Spleen (tissue), 11 donors: ENCODE measurements at regions not wholly inside any gene's neighbourhood (a gene's known extent, or its start where the extent isn't known, plus 50 kb on each side); places are given as distances from the start of the nearest gene placed in this dataset.

Source experiments
- DNase-seq: peaks from one replicate; pipeline ENCODE4 v3.0.0-alpha.2; 2020
- H3K27ac ChIP-seq, 8 donors: fragments of 200-600 bp; sonication (generic) in 7 of 8; 1 replicate in 4 of 8; 2 replicates in 4 of 8; pipeline versions ENCODE4 v1.5.0 to v1.8.0; 2016 to 2021; ENCODE audit warnings: inconsistent platforms in 4 of 8, mild to moderate bottlenecking in 4 of 8, moderate library complexity in 1 of 8
- H3K27me3 ChIP-seq, 7 donors: fragments of 200-600 bp; sonication (generic) in 6 of 7; replicated peaks in 1 of 7; 1 replicate in 4 of 7; 2 replicates in 3 of 7; pipeline versions ENCODE4 v1.5.0 to v1.8.0; 2016 to 2021; ENCODE audit warnings: inconsistent platforms in 3 of 7, mild to moderate bottlenecking in 1 of 7
- H3K36me3 ChIP-seq, 6 donors: fragments of 200-600 bp; sonication (generic) in 5 of 6; 1 replicate in 4 of 6; 2 replicates in 2 of 6; pipeline versions ENCODE4 v1.5.0 to v1.8.0; 2016 to 2021; ENCODE audit warnings: inconsistent platforms in 2 of 6
- H3K4me1 ChIP-seq, 6 donors: fragments of 200-600 bp; sonication (generic) in 5 of 6; 1 replicate in 3 of 6; 2 replicates in 3 of 6; pipeline versions ENCODE4 v1.5.0 to v1.8.0; 2016 to 2021; ENCODE audit warnings: inconsistent platforms in 3 of 6
- H3K4me3 ChIP-seq, 8 donors: fragments of 200-600 bp; sonication (generic) in 7 of 8; 1 replicate in 4 of 8; 2 replicates in 4 of 8; pipeline versions ENCODE4 v1.5.0 to v1.8.0; 2016 to 2021; ENCODE audit warnings: inconsistent platforms in 4 of 8, mild to moderate bottlenecking in 4 of 8, moderate library complexity in 2 of 8
- H3K9me3 ChIP-seq, 8 donors: fragments of 200-600 bp; sonication (generic) in 7 of 8; 1 replicate in 4 of 8; 2 replicates in 4 of 8; pipeline versions ENCODE4 v1.5.0 to v1.8.0; 2016 to 2021; ENCODE audit warnings: inconsistent platforms in 4 of 8
- CTCF ChIP-seq, 11 experiments: fragments of 200-600 bp in 7 of 11; fragments of 450-650 bp in 4 of 11; sonication (generic) in 4 of 11; IDR thresholded peaks in 8 of 11; conservative IDR thresholded peaks in 3 of 11; 1 replicate in 7 of 11; 2 replicates in 4 of 11; pipeline versions ENCODE4 v1.4.0 to v1.8.0; 2016 to 2021; ENCODE audit warnings: antibody characterized with exemption in 11 of 11, inconsistent platforms in 4 of 11, mild to moderate bottlenecking in 1 of 11
- POLR2A ChIP-seq, 3 donors: fragments of 450-650 bp; IDR thresholded peaks; one replicate each; pipeline ENCODE4 v1.5.1; 2017; ENCODE audit warnings: antibody characterized with exemption in 3 of 3, mild to moderate bottlenecking in 1 of 3
- POLR2AphosphoS5 ChIP-seq, 3 donors: sonication (generic); formaldehyde crosslinking; IDR thresholded peaks; one replicate each; pipeline ENCODE4 v1.5.1; 2017; ENCODE audit warnings: antibody characterized with exemption in 3 of 3
- WGBS, 5 donors: extraction: QIAGEN DNeasy Blood & Tissue Kit in 3 of 5; methylation state at CpG; one replicate each; pipeline versions ENCODE4 v1.1.5 to v1.1.7; 2013 to 2018; 5-methylcytosine and 5-hydroxymethylcytosine counted together
- intact Hi-C: fragments of 100-400 bp; cut with DNase I; formaldehyde crosslinking; loops from one replicate; pipeline ENCODE4 v1.15.0; 2023; ENCODE audit warnings: low total_unique reads
- donor health status: healthy with polysubstance abuse.
- donor health status: DM: no; HTN: no; CAD: no; lungs with moderate emphysema.
- donor health status: DM: no; HTN: no; CAD: no.
- donor health status: Bipolar disorder and iron deficiency.
- donor health status: healthy.
- donor health status: DM: no; HTN: no; CAD: no.
- donor health status: DM: yes; HTN: yes; CAD: no.

DNA sequence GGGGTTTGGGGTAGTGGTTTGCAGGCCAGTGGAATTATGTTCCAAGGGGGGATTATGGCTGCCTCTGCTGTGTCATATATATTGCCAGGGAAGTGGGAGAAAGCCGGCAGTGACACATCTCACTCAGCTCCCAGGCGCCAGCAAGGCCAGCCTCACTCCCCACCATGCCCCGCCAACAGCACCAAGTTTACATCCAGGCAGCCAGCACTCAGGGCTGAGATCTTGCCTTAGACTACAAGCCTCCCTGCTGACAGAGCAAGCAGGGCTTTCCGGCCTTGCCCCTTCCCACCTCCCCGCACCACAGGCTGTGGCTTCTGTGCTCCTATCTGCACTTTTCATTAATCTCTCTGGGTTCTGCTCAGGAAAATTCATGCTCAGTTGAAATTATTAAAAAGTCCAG is 385.1 kb downstream of the MZT1 start:
- 94 to 99% (median 97%) methylated on average over 2 to 5 of the region's 5 CpGs for whole genome bisulfite sequencing, 5 donors
- Histone ChIP-seq H3K4me3 (no peak overlapping the region), H3K4me1 (no peaks in the 10 kb centered on the region), H3K27me3 (no peaks in the 10 kb centered on the region), H3K9me3 (peaks cover 0 to 29% (median 6%) of the 10 kb centered on the region in 8 donors), H3K36me3 (no peaks in the 10 kb centered on the region), H3K27ac (no peak overlapping the region)
- no peak for DNase-seq
- TF ChIP-seq POLR2A (IDR thresholded peaks at IDR 0.05) = no peak
- TF ChIP-seq POLR2AphosphoS5 (IDR thresholded peaks at IDR 0.05) = no peak
- TF ChIP-seq CTCF (IDR thresholded peaks at IDR 0.05 in 8 of 11, conservative IDR thresholded peaks at IDR 0.05 in 3 of 11) = no peak
- intact Hi-C loops = no loop called here

DNA sequence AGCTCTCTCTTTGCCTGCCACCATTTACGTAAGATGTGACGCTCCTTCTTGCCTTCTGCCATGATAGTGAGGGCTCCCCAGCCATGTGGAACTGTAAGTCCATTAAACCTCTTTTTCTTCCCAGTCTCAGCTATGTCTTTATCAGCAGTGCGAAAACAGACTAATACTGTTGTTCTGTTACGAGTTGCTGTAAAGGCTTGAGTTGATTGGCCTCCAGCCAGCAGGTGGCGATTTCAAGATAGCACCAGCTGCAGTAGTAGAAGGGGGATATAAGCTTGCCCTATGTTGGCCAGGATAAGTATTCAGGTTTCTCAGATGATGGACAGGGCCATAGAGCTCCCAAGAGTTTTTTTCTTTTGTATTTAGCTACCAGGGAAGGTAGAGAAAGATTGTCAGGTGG is 385.5 kb downstream of the MZT1 start:
- no peak for TF ChIP-seq CTCF (IDR thresholded peaks at IDR 0.05 in 8 of 11, conservative IDR thresholded peaks at IDR 0.05 in 3 of 11)
- intact Hi-C loops = no loop called here
- Histone ChIP-seq H3K27me3 (no peaks in the 10 kb centered on the region), H3K4me3 (no peak overlapping the region), H3K27ac (no peak overlapping the region), H3K9me3 (peaks cover 0 to 29% (median 6%) of the 10 kb centered on the region in 8 donors), H3K4me1 (no peaks in the 10 kb centered on the region), H3K36me3 (no peaks in the 10 kb centered on the region)
- DNase-seq = no peak
- 92 to 100% (median 95%) methylated on average over 5 of the region's 5 CpGs for WGBS, 5 donors

GRCh38 chr13:72317346-72318109 is 409.9 kb downstream of the MZT1 start:
- Histone ChIP-seq H3K27me3 (no peaks in the 10 kb centered on the region), H3K9me3 (peaks cover 0 to 12% (median 0%) of the 10 kb centered on the region in 8 donors), H3K27ac (no peak overlapping the region), H3K4me3 (no peak overlapping the region), H3K4me1 (no peaks in the 10 kb centered on the region), H3K36me3 (no peaks in the 10 kb centered on the region)
- intact Hi-C loops = no loop called here
- TF ChIP-seq POLR2A (IDR thresholded peaks at IDR 0.05) (no peak), CTCF (IDR thresholded peaks at IDR 0.05 in 8 of 11, conservative IDR thresholded peaks at IDR 0.05 in 3 of 11) (no peak), POLR2AphosphoS5 (IDR thresholded peaks at IDR 0.05) (no peak)
- WGBS, 5 donors = 87 to 95% (median 91%) methylated on average over 3 of the region's 3 CpGs
- DNase-seq = no peak

GRCh38 chr13:72316716-72317115 is 410.7 kb downstream of the MZT1 start:
- no peaks in the 10 kb centered on the region for H3K36me3 ChIP-seq
- WGBS, 5 donors = 78 to 93% (median 81%) methylated on average over 5 of the region's 5 CpGs
- no peak overlapping the region for H3K27ac ChIP-seq
- DNase-seq = no peak
- H3K4me3 ChIP-seq = no peak overlapping the region
- intact Hi-C loops = no loop called here
- peaks cover 0 to 4% (median 0%) of the 10 kb centered on the region in 8 donors for H3K9me3 ChIP-seq
- H3K4me1 ChIP-seq = no peaks in the 10 kb centered on the region
- TF ChIP-seq POLR2A (IDR thresholded peaks at IDR 0.05) = no peak
- TF ChIP-seq CTCF (IDR thresholded peaks at IDR 0.05 in 8 of 11, conservative IDR thresholded peaks at IDR 0.05 in 3 of 11) = no peak
- TF ChIP-seq POLR2AphosphoS5 (IDR thresholded peaks at IDR 0.05) = no peak
- H3K27me3 ChIP-seq = no peaks in the 10 kb centered on the region
